CD14-positive monocyte (primary cell): ENCODE measurements at regions not wholly inside any gene's neighbourhood (a gene's known extent, or its start where the extent isn't known, plus 50 kb on each side); places are given as distances from the start of the nearest gene placed in this dataset.

ENCODE experiments used
- DNase-seq, 3 donors: peaks; one replicate each; pipeline ENCODE4 v3.0.0-alpha.2; 2011 to 2022
- H2AFZ ChIP-seq: 2 replicates; pipeline ENCODE4 v1.6.0; 2012; ENCODE audit warnings: mild to moderate bottlenecking, low read depth, low read length, inconsistent platforms; ENCODE audit not compliant: insufficient read depth, poor library complexity, severe bottlenecking
- H3K27ac ChIP-seq, 2 donors: 1 replicate in 1 of 2; 2 replicates in 1 of 2; pipeline ENCODE4 v1.5.1; 2012 to 2013; ENCODE audit warnings: low read length in 2 of 2, control low read depth in 1 of 2, inconsistent platforms in 1 of 2, low read depth in 1 of 2, mild to moderate bottlenecking in 1 of 2
- H3K27me3 ChIP-seq, 2 donors: one replicate each; pipeline versions ENCODE4 v1.6.0 to v1.6.1; 2011 to 2013; ENCODE audit warnings: low read length in 2 of 2; ENCODE audit not compliant: control insufficient read depth in 2 of 2, insufficient read depth in 2 of 2
- H3K36me3 ChIP-seq, 2 donors: replicated peaks in 1 of 2; 1 replicate in 1 of 2; 2 replicates in 1 of 2; pipeline versions ENCODE4 v1.5.1 to v1.6.1; 2012 to 2013; ENCODE audit warnings: low read length in 2 of 2, control low read depth in 1 of 2, inconsistent platforms in 1 of 2, mild to moderate bottlenecking in 1 of 2; ENCODE audit not compliant: insufficient read depth in 2 of 2, control insufficient read depth in 1 of 2
- H3K4me1 ChIP-seq, 2 donors: 1 replicate in 1 of 2; 2 replicates in 1 of 2; pipeline versions ENCODE4 v1.5.1 to v1.6.1; 2012 to 2013; ENCODE audit warnings: low read length in 2 of 2, control low read depth in 1 of 2, inconsistent platforms in 1 of 2, mild to moderate bottlenecking in 1 of 2, moderate library complexity in 1 of 2; ENCODE audit not compliant: insufficient read depth in 2 of 2, control insufficient read depth in 1 of 2
- H3K4me2 ChIP-seq: replicated peaks from 2 replicates; pipeline ENCODE3; 2012; ENCODE audit warnings: low read length, moderate library complexity, mild to moderate bottlenecking; ENCODE audit not compliant: poor library complexity, severe bottlenecking; ENCODE audit errors: extremely low read depth
- H3K4me3 ChIP-seq, 3 experiments: fragments of 200-600 bp in 1 of 3; sonication (generic) in 1 of 3; replicated peaks in 1 of 3; 1 replicate in 2 of 3; 2 replicates in 1 of 3; pipeline ENCODE4 v1.5.1; 2011 to 2013; ENCODE audit warnings: low read length in 3 of 3, mild to moderate bottlenecking in 3 of 3, control low read depth in 2 of 3, low read depth in 2 of 3, inconsistent platforms in 1 of 3, moderate library complexity in 1 of 3
- H3K79me2 ChIP-seq: 2 replicates; pipeline ENCODE4 v1.6.0; 2012; ENCODE audit warnings: mild to moderate bottlenecking, control low read depth, inconsistent platforms, low read length, moderate library complexity; ENCODE audit not compliant: insufficient read depth
- H3K9ac ChIP-seq: 2 replicates; pipeline ENCODE4 v1.6.0; 2017; ENCODE audit warnings: low read length, mild to moderate bottlenecking; ENCODE audit not compliant: insufficient read depth, poor library complexity, severe bottlenecking
- H3K9me3 ChIP-seq, 2 donors: replicated peaks in 1 of 2; 1 replicate in 1 of 2; 2 replicates in 1 of 2; pipeline versions ENCODE4 v1.5.1 to v1.6.1; 2012 to 2013; ENCODE audit warnings: low read length in 2 of 2, control low read depth in 1 of 2; ENCODE audit not compliant: control insufficient read depth in 1 of 2, insufficient read depth in 1 of 2
- H4K20me1 ChIP-seq: 2 replicates; pipeline ENCODE4 v1.6.0; 2012; ENCODE audit warnings: mild to moderate bottlenecking, low read length, control low read depth, moderate library complexity; ENCODE audit not compliant: insufficient read depth
- H3K27ac Mint-ChIP-seq, 7 donors: one replicate each; pipeline ENCODE4 v1.8.0; 2020; ENCODE audit warnings: mild to moderate bottlenecking in 7 of 7, mixed read lengths in 7 of 7, moderate library complexity in 6 of 7, inconsistent platforms in 2 of 7
- H3K27me3 Mint-ChIP-seq, 3 donors: one replicate each; pipeline ENCODE4 v1.8.0; 2021 to 2022; ENCODE audit warnings: low read depth in 3 of 3, mild to moderate bottlenecking in 3 of 3, mixed read lengths in 3 of 3, moderate library complexity in 3 of 3, inconsistent platforms in 1 of 3
- H3K36me3 Mint-ChIP-seq, 2 donors: one replicate each; pipeline ENCODE4 v1.8.0; 2020; ENCODE audit warnings: mixed read lengths in 2 of 2, inconsistent platforms in 1 of 2, mild to moderate bottlenecking in 1 of 2
- H3K4me1 Mint-ChIP-seq: one replicate; pipeline ENCODE4 v1.8.0; 2020; ENCODE audit warnings: mild to moderate bottlenecking, mixed read lengths
- H3K4me3 Mint-ChIP-seq, 2 donors: one replicate each; pipeline ENCODE4 v1.8.0; 2020; ENCODE audit warnings: mild to moderate bottlenecking in 2 of 2, mixed read lengths in 2 of 2, moderate library complexity in 1 of 2
- H3K9me3 Mint-ChIP-seq, 7 donors: one replicate each; pipeline ENCODE4 v1.8.0; 2020 to 2022; ENCODE audit warnings: mixed read lengths in 7 of 7, mild to moderate bottlenecking in 6 of 7, moderate library complexity in 6 of 7, inconsistent platforms in 2 of 7
- WGBS: methylation state at CpG from one replicate; pipeline ENCODE4 v1.1.5; 2013; ENCODE audit warnings: missing lambda C conversion rate; ENCODE audit not compliant: insufficient coverage; 5-methylcytosine and 5-hydroxymethylcytosine counted together
- intact Hi-C, 2 donors: fragments of 100-400 bp; cut with micrococcal nuclease; formaldehyde crosslinking; loops; one replicate each; pipeline versions ENCODE4 v1.15.0 to v1.15.1; 2023
- TF ChIP-seq, protein P1 (sequence below): fragments of 200-600 bp; IDR thresholded peaks from one replicate; pipeline ENCODE4 v1.8.0; 2022; ENCODE audit warnings: antibody characterized with exemption, mild to moderate bottlenecking

DNA sequence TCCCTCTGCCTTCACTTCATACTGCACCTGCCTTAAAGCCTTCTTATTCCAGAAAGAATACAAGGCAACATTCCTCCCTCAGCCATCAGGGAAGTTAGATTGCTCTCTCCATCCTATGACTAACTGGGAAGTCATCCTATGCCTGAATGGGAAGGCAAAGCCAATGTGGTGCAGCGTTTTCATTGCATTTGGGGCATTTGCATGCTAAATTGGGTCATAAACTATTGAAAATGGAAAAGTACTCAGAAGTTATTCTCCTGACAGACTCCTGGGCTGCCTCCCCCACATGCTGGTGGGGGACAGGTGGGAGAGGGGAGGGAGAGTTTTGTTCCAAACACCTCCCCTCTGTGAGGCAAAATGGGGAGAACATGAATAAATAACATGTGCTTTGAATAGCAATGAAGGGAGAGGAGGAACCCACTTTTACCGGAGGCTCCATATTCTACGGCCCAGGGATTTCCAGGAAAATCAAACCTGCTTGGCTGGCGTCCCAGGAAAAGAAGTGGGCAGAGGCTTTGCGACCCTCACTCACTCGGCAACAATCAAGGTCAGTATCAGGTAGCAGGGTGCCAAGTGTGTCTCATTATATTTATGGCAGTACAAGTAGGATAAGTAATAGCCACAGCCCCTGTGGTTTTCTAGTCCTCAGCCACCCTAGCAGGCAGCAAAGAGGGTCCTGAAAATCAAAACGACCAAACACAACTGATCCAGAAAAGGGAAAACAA is 84.1 kb downstream of the BOD1L2 start:
- Histone ChIP-seq H3K79me2 (no peaks in the 10 kb centered on the region), H3K36me3 (no peaks in the 10 kb centered on the region), H3K9me3 (no peaks in the 10 kb centered on the region), H4K20me1 (no peaks in the 10 kb centered on the region), H3K4me2 (no peak overlapping the region), H3K4me1 (no peaks in the 10 kb centered on the region), H3K9ac (no peak overlapping the region), H2AFZ (no peak overlapping the region), H3K4me3 (no peak overlapping the region), H3K27ac (no peak overlapping the region), H3K27me3 (no peaks in the 10 kb centered on the region)
- H3K4me1 Mint-ChIP-seq: no peaks in the 10 kb centered on the region
- TF ChIP-seq, protein P1, sequence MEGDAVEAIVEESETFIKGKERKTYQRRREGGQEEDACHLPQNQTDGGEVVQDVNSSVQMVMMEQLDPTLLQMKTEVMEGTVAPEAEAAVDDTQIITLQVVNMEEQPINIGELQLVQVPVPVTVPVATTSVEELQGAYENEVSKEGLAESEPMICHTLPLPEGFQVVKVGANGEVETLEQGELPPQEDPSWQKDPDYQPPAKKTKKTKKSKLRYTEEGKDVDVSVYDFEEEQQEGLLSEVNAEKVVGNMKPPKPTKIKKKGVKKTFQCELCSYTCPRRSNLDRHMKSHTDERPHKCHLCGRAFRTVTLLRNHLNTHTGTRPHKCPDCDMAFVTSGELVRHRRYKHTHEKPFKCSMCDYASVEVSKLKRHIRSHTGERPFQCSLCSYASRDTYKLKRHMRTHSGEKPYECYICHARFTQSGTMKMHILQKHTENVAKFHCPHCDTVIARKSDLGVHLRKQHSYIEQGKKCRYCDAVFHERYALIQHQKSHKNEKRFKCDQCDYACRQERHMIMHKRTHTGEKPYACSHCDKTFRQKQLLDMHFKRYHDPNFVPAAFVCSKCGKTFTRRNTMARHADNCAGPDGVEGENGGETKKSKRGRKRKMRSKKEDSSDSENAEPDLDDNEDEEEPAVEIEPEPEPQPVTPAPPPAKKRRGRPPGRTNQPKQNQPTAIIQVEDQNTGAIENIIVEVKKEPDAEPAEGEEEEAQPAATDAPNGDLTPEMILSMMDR: no peak
- WGBS: 91% methylated on average over 7 of the region's 7 CpGs
- no peak for DNase-seq
- no peak overlapping the region for H3K27ac Mint-ChIP-seq
- H3K27me3 Mint-ChIP-seq: peaks cover 0 to 2% (median 0%) of the 10 kb centered on the region in 3 donors
- peaks cover 0 to 19% (median 5%) of the 10 kb centered on the region in 7 donors for H3K9me3 Mint-ChIP-seq
- H3K4me3 Mint-ChIP-seq: no peak overlapping the region
- intact Hi-C loops: no loop called here
- H3K36me3 Mint-ChIP-seq: no peaks in the 10 kb centered on the region

DNA sequence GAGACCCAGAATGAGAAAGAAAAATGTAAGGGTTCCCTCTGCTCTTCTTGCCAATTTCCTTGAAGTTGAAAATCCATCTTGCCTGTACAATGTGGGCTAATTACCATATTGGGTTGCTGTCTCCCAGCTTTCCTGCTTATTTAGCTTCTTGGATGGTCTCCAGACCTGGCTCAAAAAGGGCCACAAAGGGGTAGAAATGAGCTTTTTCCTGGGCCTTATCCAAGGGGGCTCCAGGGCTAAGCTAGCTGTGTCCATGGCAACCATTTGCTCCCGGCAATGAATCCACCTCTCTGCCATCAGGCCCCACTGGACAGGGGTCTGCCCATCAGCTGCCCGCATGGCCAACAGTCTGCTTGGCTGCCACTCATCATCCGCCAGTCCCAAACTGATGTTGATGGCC is 85.0 kb downstream of the BOD1L2 start:
- TF ChIP-seq, protein P1: no peak
- Mint-ChIP-seq H3K4me3 (no peak overlapping the region), H3K36me3 (no peaks in the 10 kb centered on the region), H3K9me3 (peaks cover 0 to 19% (median 2%) of the 10 kb centered on the region in 7 donors), H3K27ac (no peak overlapping the region), H3K4me1 (no peaks in the 10 kb centered on the region), H3K27me3 (peaks cover 0 to 2% (median 0%) of the 10 kb centered on the region in 3 donors)
- Histone ChIP-seq H3K4me2 (no peak overlapping the region), H3K79me2 (no peaks in the 10 kb centered on the region), H3K4me3 (no peak overlapping the region), H4K20me1 (no peaks in the 10 kb centered on the region), H3K27me3 (no peaks in the 10 kb centered on the region), H3K36me3 (no peaks in the 10 kb centered on the region), H3K9ac (no peak overlapping the region), H2AFZ (no peak overlapping the region), H3K9me3 (no peaks in the 10 kb centered on the region), H3K27ac (no peak overlapping the region), H3K4me1 (no peaks in the 10 kb centered on the region)
- intact Hi-C loops: no loop called here
- WGBS: 92% methylated on average over 2 of the region's 3 CpGs
- DNase-seq: no peak
